HL-60 (cell line): ENCODE measurements at regions not wholly inside any gene's neighbourhood (a gene's known extent, or its start where the extent isn't known, plus 50 kb on each side); places are given as distances from the start of the nearest gene placed in this dataset.

Experiments
- DNase-seq, 2 experiments: peaks; one replicate each; pipeline ENCODE4 v3.0.0-alpha.2; 2010 to 2020; ENCODE audit warnings: low read depth in 1 of 2, low spot score in 1 of 2
- H3K27ac ChIP-seq: fragments of 250-450 bp; sonication (Bioruptor Pico); replicated peaks from 2 replicates; pipeline ENCODE4 v1.5.1; 2020; ENCODE audit warnings: mild to moderate bottlenecking, moderate library complexity
- H3K27me3 ChIP-seq: fragments of 250-450 bp; sonication (Bioruptor Pico); 2 replicates; pipeline ENCODE4 v1.5.1; 2021; ENCODE audit warnings: mild to moderate bottlenecking, moderate library complexity; ENCODE audit not compliant: insufficient read depth, poor library complexity, severe bottlenecking
- H3K4me3 ChIP-seq: replicated peaks from 2 replicates; pipeline ENCODE4 v1.5.1; 2011; ENCODE audit warnings: mild to moderate bottlenecking, control low read depth, low read length; ENCODE audit not compliant: insufficient read depth
- GABPA ChIP-seq: IDR thresholded peaks from 2 replicates; pipeline ENCODE4 v1.6.1; 2012; ENCODE audit warnings: low read depth
- POLR2AphosphoS5 ChIP-seq: IDR thresholded peaks from 2 replicates; pipeline ENCODE4 v1.6.1; 2012; ENCODE audit warnings: low read depth
- SPI1 ChIP-seq: IDR thresholded peaks from 2 replicates; pipeline ENCODE4 v1.6.1; 2012; ENCODE audit warnings: low read depth, mild to moderate bottlenecking, borderline replicate concordance
- TF ChIP-seq, protein P1 (sequence below): IDR thresholded peaks from one replicate; pipeline ENCODE4 v1.5.1; 2011; ENCODE audit warnings: low read length, control low read depth, inconsistent platforms; ENCODE audit not compliant: insufficient read depth
- TF ChIP-seq, protein P2 (sequence below): IDR thresholded peaks from 2 replicates; pipeline ENCODE4 v1.6.1; 2012; ENCODE audit warnings: low read depth; ENCODE audit not compliant: insufficient replicate concordance

DNA sequence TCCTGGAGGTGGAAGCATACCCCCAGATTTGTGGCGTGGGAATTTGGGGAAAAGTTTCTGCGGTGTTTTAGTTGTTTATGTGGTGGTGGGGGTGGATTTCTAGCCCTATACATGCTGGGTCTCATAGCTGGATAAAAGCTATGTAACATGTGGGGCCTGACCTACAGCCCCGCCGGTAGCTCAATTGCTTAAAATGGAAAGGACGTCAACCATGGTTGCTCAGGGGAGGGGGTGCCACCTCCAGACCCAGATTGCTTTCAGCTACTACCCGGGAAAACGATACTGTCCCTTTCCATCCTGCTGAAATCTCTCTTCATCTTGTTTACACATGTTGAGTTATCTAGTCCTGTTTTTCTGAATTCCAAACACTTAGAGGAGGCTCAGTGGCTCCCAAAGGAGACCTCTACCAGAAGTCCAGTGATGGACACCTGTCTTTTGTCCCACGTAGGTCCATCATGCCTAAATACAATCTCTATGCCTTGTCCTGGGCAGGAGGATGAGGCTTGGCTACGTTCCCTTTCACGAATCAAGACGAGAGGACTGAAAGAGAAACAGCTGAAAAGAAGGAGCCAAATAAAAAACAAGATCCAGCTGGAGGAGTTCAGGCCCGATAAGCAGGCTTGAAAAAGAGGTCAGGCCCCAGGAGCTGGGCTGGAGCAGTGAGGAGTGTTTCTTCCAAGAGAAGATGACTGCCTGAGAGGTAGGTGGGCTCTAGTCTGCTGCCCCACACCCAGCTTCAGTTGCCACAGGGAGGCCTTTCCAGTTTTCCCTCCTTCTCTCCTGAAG, 72.1 kb upstream of the TPRG1 start:
- H3K27me3 ChIP-seq, result no peaks in the 10 kb centered on the region
- H3K27ac ChIP-seq, result no peak overlapping the region
- no peak for DNase-seq
- TF ChIP-seq, protein P1, sequence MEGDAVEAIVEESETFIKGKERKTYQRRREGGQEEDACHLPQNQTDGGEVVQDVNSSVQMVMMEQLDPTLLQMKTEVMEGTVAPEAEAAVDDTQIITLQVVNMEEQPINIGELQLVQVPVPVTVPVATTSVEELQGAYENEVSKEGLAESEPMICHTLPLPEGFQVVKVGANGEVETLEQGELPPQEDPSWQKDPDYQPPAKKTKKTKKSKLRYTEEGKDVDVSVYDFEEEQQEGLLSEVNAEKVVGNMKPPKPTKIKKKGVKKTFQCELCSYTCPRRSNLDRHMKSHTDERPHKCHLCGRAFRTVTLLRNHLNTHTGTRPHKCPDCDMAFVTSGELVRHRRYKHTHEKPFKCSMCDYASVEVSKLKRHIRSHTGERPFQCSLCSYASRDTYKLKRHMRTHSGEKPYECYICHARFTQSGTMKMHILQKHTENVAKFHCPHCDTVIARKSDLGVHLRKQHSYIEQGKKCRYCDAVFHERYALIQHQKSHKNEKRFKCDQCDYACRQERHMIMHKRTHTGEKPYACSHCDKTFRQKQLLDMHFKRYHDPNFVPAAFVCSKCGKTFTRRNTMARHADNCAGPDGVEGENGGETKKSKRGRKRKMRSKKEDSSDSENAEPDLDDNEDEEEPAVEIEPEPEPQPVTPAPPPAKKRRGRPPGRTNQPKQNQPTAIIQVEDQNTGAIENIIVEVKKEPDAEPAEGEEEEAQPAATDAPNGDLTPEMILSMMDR, result no peak
- TF ChIP-seq GABPA (no peak), POLR2AphosphoS5 (no peak), SPI1 (no peak)
- TF ChIP-seq, protein P2, sequence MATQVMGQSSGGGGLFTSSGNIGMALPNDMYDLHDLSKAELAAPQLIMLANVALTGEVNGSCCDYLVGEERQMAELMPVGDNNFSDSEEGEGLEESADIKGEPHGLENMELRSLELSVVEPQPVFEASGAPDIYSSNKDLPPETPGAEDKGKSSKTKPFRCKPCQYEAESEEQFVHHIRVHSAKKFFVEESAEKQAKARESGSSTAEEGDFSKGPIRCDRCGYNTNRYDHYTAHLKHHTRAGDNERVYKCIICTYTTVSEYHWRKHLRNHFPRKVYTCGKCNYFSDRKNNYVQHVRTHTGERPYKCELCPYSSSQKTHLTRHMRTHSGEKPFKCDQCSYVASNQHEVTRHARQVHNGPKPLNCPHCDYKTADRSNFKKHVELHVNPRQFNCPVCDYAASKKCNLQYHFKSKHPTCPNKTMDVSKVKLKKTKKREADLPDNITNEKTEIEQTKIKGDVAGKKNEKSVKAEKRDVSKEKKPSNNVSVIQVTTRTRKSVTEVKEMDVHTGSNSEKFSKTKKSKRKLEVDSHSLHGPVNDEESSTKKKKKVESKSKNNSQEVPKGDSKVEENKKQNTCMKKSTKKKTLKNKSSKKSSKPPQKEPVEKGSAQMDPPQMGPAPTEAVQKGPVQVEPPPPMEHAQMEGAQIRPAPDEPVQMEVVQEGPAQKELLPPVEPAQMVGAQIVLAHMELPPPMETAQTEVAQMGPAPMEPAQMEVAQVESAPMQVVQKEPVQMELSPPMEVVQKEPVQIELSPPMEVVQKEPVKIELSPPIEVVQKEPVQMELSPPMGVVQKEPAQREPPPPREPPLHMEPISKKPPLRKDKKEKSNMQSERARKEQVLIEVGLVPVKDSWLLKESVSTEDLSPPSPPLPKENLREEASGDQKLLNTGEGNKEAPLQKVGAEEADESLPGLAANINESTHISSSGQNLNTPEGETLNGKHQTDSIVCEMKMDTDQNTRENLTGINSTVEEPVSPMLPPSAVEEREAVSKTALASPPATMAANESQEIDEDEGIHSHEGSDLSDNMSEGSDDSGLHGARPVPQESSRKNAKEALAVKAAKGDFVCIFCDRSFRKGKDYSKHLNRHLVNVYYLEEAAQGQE, result no peak
- H3K4me3 ChIP-seq, result no peak overlapping the region

- TF ChIP-seq, protein P2, result no peak
- TF ChIP-seq SPI1 (no peak), GABPA (no peak), POLR2AphosphoS5 (no peak)
- TF ChIP-seq, protein P1, result no peak
- no peak for DNase-seq
- H3K27me3 ChIP-seq, result no peaks in the 10 kb centered on the region
Measured at GRCh38 chr3:189100866-189101265, 70.9 kb upstream of the TPRG1 start.

GRCh38 chr3:189101594-189101993, 70.2 kb upstream of the TPRG1 start:
- TF ChIP-seq GABPA (no peak), POLR2AphosphoS5 (no peak), SPI1 (no peak)
- TF ChIP-seq, protein P2, result no peak
- TF ChIP-seq, protein P1, result no peak
- no peak overlapping the region for H3K4me3 ChIP-seq
- H3K27ac ChIP-seq, result no peak overlapping the region
- DNase-seq, result no peak
- H3K27me3 ChIP-seq, result no peaks in the 10 kb centered on the region

More at GRCh38 chr3:189100866-189101265, 70.9 kb upstream of the TPRG1 start:
- no peak overlapping the region for H3K4me3 ChIP-seq
- H3K27ac ChIP-seq, result no peak overlapping the region
